Activated CD8-positive, alpha-beta T cell treated with anti-CD3 and anti-CD28 coated beads for 36 hours (primary cell): ENCODE measurements at regions not wholly inside any gene's neighbourhood (a gene's known extent, or its start where the extent isn't known, plus 50 kb on each side); places are given as distances from the start of the nearest gene placed in this dataset.
"Not testable (repeated sequence)": the region's sequence is repeated elsewhere in the genome, so short reads cannot be mapped to it uniquely, and the experiment has no call there.

ENCODE experiments used
- ATAC-seq: fragments of 200-7000 bp; cut with Tn5 transposase; one replicate; pipeline ENCODE4 v1.10.0; 2021; ENCODE audit warnings: mild to moderate bottlenecking, moderate library complexity
- CTCF ChIA-PET: fragments of 350-600 bp; sonication (Branson Sonifier 250); formaldehyde crosslinking; loops from one replicate; lab custom pipeline; 2021; ENCODE audit warnings: antibody characterized with exemption; lab: Charles Lee
- POLR2A ChIA-PET: fragments of 350-600 bp; sonication (Branson Sonifier 250); formaldehyde crosslinking; loops from one replicate; lab custom pipeline; 2021; ENCODE audit warnings: antibody characterized with exemption; lab: Charles Lee
- DNase-seq: peaks from one replicate; pipeline ENCODE4 v3.0.0-alpha.2; 2020
- H3K27ac Mint-ChIP-seq: one replicate; pipeline ENCODE4 v1.8.0; 2021; ENCODE audit warnings: mild to moderate bottlenecking, mixed read lengths
- H3K27me3 Mint-ChIP-seq: one replicate; pipeline ENCODE4 v1.8.0; 2021; ENCODE audit warnings: mixed read lengths
- H3K36me3 Mint-ChIP-seq: one replicate; pipeline ENCODE4 v1.8.0; 2021; ENCODE audit warnings: low read depth, mixed read lengths
- H3K4me1 Mint-ChIP-seq: one replicate; pipeline ENCODE4 v1.8.0; 2021; ENCODE audit warnings: low read depth, mixed read lengths
- H3K4me3 Mint-ChIP-seq: one replicate; pipeline ENCODE4 v1.8.0; 2021; ENCODE audit warnings: mild to moderate bottlenecking, moderate library complexity, mixed read lengths
- H3K9me3 Mint-ChIP-seq: one replicate; pipeline ENCODE4 v1.8.0; 2021; ENCODE audit warnings: mixed read lengths
- intact Hi-C: fragments of 100-400 bp; cut with micrococcal nuclease; formaldehyde crosslinking; loops from one replicate; pipeline ENCODE4 v1.10.0; 2022
- TF ChIP-seq, protein P1 (sequence below): fragments of 200-600 bp; IDR thresholded peaks from one replicate; pipeline ENCODE4 v1.8.0; 2022; ENCODE audit warnings: antibody characterized with exemption, mild to moderate bottlenecking

GRCh38 chr10:101280511-101280910, 51.2 kb upstream of the LBX1 start:
- intact Hi-C loops: no loop called here
- ChIA-PET CTCF (no interaction called here), POLR2A (no interaction called here)
- no peaks in the 10 kb centered on the region for H3K9me3 Mint-ChIP-seq
- no peak overlapping the region for H3K4me3 Mint-ChIP-seq
- peaks cover 7% of the 10 kb centered on the region for H3K4me1 Mint-ChIP-seq
- no peak overlapping the region for H3K27ac Mint-ChIP-seq
- TF ChIP-seq, protein P1, sequence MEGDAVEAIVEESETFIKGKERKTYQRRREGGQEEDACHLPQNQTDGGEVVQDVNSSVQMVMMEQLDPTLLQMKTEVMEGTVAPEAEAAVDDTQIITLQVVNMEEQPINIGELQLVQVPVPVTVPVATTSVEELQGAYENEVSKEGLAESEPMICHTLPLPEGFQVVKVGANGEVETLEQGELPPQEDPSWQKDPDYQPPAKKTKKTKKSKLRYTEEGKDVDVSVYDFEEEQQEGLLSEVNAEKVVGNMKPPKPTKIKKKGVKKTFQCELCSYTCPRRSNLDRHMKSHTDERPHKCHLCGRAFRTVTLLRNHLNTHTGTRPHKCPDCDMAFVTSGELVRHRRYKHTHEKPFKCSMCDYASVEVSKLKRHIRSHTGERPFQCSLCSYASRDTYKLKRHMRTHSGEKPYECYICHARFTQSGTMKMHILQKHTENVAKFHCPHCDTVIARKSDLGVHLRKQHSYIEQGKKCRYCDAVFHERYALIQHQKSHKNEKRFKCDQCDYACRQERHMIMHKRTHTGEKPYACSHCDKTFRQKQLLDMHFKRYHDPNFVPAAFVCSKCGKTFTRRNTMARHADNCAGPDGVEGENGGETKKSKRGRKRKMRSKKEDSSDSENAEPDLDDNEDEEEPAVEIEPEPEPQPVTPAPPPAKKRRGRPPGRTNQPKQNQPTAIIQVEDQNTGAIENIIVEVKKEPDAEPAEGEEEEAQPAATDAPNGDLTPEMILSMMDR: no peak
- ATAC-seq (no peak), DNase-seq (no peak)
- peaks cover 37% of the 10 kb centered on the region for H3K27me3 Mint-ChIP-seq
- no peaks in the 10 kb centered on the region for H3K36me3 Mint-ChIP-seq

DNA sequence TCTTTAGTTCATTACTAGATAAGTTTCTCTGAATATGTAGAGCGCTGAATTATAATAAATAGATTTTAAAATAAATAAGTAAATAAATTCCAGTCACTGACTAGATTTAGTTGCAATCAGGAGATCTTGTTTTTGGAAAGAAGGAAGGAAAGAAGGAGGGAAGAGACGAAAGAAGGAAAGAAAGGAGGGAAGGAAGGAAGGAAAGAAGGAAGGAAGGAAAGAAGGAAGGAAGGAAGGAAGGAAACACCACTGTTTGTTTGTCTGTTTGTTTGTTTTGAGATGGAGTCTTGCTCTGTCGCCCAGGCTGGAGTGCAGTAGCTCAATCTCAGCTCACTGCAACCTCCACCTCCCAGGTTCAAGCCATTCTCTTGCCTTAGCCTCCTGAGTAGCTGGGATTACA, 51.7 kb upstream of the LBX1 start:
- CTCF ChIA-PET: interaction anchor here (1.0 kb wide), 1 partner anchor 9 kb away, joined by 3 read pairs; no protein-coding TSS in a partner anchor
- ATAC-seq, POLR2A ChIA-PET, H3K9me3 Mint-ChIP-seq, H3K4me3 Mint-ChIP-seq, H3K4me1 Mint-ChIP-seq, intact Hi-C loops, DNase-seq, H3K27ac Mint-ChIP-seq, H3K36me3 Mint-ChIP-seq: not testable (repeated sequence)
- H3K27me3 Mint-ChIP-seq: peaks cover 40% of the 10 kb centered on the region

DNA sequence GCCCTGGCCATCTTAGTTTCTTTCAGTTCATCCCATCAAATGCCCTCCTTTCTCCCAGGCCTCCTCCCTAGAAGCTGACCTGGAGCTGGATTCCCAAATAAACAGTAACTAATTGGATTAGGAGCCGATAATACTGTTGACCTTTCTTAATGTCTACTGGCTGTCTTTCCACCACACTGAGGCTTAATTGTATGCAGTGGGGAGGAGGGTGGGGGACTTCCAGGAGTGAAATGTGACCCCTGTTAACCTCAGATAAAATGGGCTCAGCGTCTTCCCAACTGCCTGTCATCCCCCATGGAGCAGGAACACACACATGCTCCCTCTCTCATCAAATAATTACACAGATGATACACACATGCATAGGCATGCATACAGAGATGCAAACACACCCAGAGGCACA, 53.7 kb upstream of the LBX1 start:
- intact Hi-C loops: no loop called here
- Mint-ChIP-seq H3K27me3 (peaks cover 58% of the 10 kb centered on the region), H3K36me3 (no peaks in the 10 kb centered on the region), H3K4me3 (no peak overlapping the region), H3K27ac (no peak overlapping the region), H3K9me3 (no peaks in the 10 kb centered on the region), H3K4me1 (peaks cover 7% of the 10 kb centered on the region)
- ChIA-PET CTCF (interaction anchor here (1.6 kb wide), 1 partner anchor 11 kb away, joined by 4 read pairs; no protein-coding TSS in a partner anchor), POLR2A (no interaction called here)
- no peak for DNase-seq
- ATAC-seq: no peak
- TF ChIP-seq, protein P1: no peak

- ChIA-PET POLR2A (no interaction called here), CTCF (interaction anchor here (1.9 kb wide), 1 partner anchor 45 kb away, joined by 6 read pairs; no protein-coding TSS in a partner anchor)
- DNase-seq (no peak), ATAC-seq (no peak)
- H3K27me3 Mint-ChIP-seq: peaks cover 61% of the 10 kb centered on the region
- H3K36me3 Mint-ChIP-seq: no peaks in the 10 kb centered on the region
- TF ChIP-seq, protein P1: no peak
- H3K27ac Mint-ChIP-seq: no peak overlapping the region
- H3K9me3 Mint-ChIP-seq: no peaks in the 10 kb centered on the region
- intact Hi-C loops: no loop called here
- peaks cover 7% of the 10 kb centered on the region for H3K4me1 Mint-ChIP-seq
- no peak overlapping the region for H3K4me3 Mint-ChIP-seq
These were observed 54.5 kb upstream of the LBX1 start for GRCh38 chr10:101283762-101284100.

DNA sequence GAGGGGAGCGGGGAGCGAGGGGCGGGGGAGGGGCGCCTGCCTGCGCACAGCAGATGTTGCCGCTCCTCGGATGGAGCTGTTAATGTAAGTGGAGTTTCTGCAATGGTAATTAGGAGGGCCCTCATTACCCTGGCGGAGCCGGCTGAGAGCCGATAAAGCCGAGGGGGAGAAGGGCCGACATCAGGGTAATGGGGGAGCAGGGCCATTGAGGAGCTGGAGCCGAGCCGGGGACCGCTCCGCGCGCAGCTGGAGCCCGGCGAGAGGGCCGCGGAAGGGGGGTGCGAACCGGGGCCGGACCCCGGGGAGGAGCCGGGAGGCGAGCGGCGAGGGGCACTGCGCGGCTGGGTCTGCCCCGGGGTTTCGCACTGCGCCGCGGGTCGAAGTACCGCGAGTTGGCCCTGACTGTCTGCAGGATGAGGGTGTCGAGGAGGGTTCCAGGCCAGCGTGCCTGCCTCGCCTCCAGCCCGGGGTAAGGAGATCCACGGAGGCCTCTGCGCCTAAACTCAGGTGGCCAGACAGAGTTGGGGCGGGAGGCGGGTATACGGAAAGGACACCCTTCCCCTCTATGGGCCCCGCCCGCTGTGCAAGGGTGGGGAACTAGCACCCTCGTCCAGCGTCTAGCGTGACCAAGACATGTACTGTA, 55.0 kb upstream of the LBX1 start:
- Mint-ChIP-seq H3K27me3 (peaks cover 62% of the 10 kb centered on the region), H3K27ac (no peak overlapping the region), H3K36me3 (no peaks in the 10 kb centered on the region), H3K4me3 (no peak overlapping the region), H3K4me1 (peaks cover 7% of the 10 kb centered on the region), H3K9me3 (no peaks in the 10 kb centered on the region)
- intact Hi-C loops: no loop called here
- TF ChIP-seq, protein P1: no peak
- ChIA-PET CTCF (interaction anchor here (1.3 to 1.9 kb wide), 2 partner anchors 14 to 46 kb away, joined by 3 to 6 read pairs; no protein-coding TSS in a partner anchor), POLR2A (no interaction called here)
- DNase-seq: no peak
- ATAC-seq: no peak
